GM23338 (cell line): ENCODE measurements at regions not wholly inside any gene's neighbourhood (a gene's known extent, or its start where the extent isn't known, plus 50 kb on each side); places are given as distances from the start of the nearest gene placed in this dataset.

ENCODE experiments used
- ATAC-seq: fragments of 200-7000 bp; cut with Tn5 transposase; 3 replicates; pipeline ENCODE4 v1.9.1; 2020
- DNase-seq: peaks from one replicate; pipeline ENCODE4 v3.0.0-alpha.2; 2015; ENCODE audit warnings: low spot score
- H2AFZ ChIP-seq: fragments of 200-600 bp; sonication (generic); 2 replicates; pipeline ENCODE4 v1.8.0; 2016; ENCODE audit warnings: antibody characterized with exemption, mild to moderate bottlenecking, moderate library complexity
- H3F3A ChIP-seq: fragments of 200-600 bp; sonication (generic); replicated peaks from 2 replicates; pipeline ENCODE4 v1.8.0; 2017; ENCODE audit warnings: antibody characterized with exemption, mixed run types, low read depth
- H3K27ac ChIP-seq: fragments of 200-600 bp; sonication (generic); 2 replicates; pipeline ENCODE4 v1.6.1; 2016; ENCODE audit warnings: low read depth
- H3K27me3 ChIP-seq: fragments of 200-600 bp; sonication (generic); 2 replicates; pipeline ENCODE4 v1.8.0; 2016; ENCODE audit warnings: mild to moderate bottlenecking, mixed run types, moderate library complexity; ENCODE audit not compliant: insufficient read depth
- H3K36me3 ChIP-seq: fragments of 200-600 bp; sonication (generic); 2 replicates; pipeline ENCODE4 v1.8.0; 2016; ENCODE audit warnings: mild to moderate bottlenecking; ENCODE audit not compliant: insufficient read depth
- H3K4me1 ChIP-seq: fragments of 200-600 bp; sonication (generic); 2 replicates; pipeline ENCODE4 v1.8.0; 2016; ENCODE audit warnings: mild to moderate bottlenecking, moderate library complexity; ENCODE audit not compliant: insufficient read depth
- H3K4me2 ChIP-seq: fragments of 200-600 bp; sonication (generic); 2 replicates; pipeline ENCODE4 v1.7.1; 2017; ENCODE audit warnings: mixed run types
- H3K4me3 ChIP-seq: fragments of 200-600 bp; sonication (generic); 2 replicates; pipeline ENCODE4 v1.6.1; 2016; ENCODE audit warnings: mixed run types
- H3K79me2 ChIP-seq: fragments of 200-600 bp; sonication (generic); replicated peaks from 2 replicates; pipeline ENCODE4 v1.8.0; 2017; ENCODE audit warnings: mild to moderate bottlenecking; ENCODE audit not compliant: insufficient read depth
- H3K9me2 ChIP-seq: fragments of 200-600 bp; sonication (generic); 2 replicates; pipeline ENCODE4 v1.8.0; 2017; ENCODE audit not compliant: insufficient read depth
- H4K20me1 ChIP-seq: fragments of 200-600 bp; sonication (generic); replicated peaks from 2 replicates; pipeline ENCODE4 v1.8.0; 2017; ENCODE audit warnings: mild to moderate bottlenecking; ENCODE audit not compliant: insufficient read depth
- H3K27ac Mint-ChIP-seq: 2 replicates; pipeline ENCODE4 v1.8.0; 2020; ENCODE audit warnings: inconsistent platforms, mild to moderate bottlenecking, moderate library complexity, mixed read lengths
- H3K27me3 Mint-ChIP-seq: 3 replicates; pipeline ENCODE4 v1.8.0; 2022; ENCODE audit warnings: low read depth, mild to moderate bottlenecking, moderate library complexity, mixed read lengths, inconsistent platforms; ENCODE audit not compliant: insufficient read depth, poor library complexity
- H3K36me3 Mint-ChIP-seq: 3 replicates; pipeline ENCODE4 v1.8.0; 2021; ENCODE audit warnings: low read depth, mild to moderate bottlenecking, inconsistent platforms, moderate library complexity, mixed read lengths
- H3K4me1 Mint-ChIP-seq: 3 replicates; pipeline ENCODE4 v1.8.0; 2020; ENCODE audit warnings: mild to moderate bottlenecking, inconsistent platforms, mixed read lengths
- H3K4me3 Mint-ChIP-seq: 3 replicates; pipeline ENCODE4 v1.8.0; 2021; ENCODE audit warnings: moderate library complexity, mild to moderate bottlenecking, inconsistent platforms, mixed read lengths
- H3K9me3 Mint-ChIP-seq: 3 replicates; pipeline ENCODE4 v1.8.0; 2020; ENCODE audit warnings: moderate library complexity, mild to moderate bottlenecking, inconsistent platforms, mixed read lengths
- CREB1 ChIP-seq: fragments of 250-450 bp; sonication (Bioruptor Pico); IDR thresholded peaks from 2 replicates; pipeline ENCODE4 v1.5.0; 2020; ENCODE audit warnings: low read depth, mild to moderate bottlenecking, moderate library complexity
- EZH2 ChIP-seq: fragments of 200-600 bp; sonication (generic); IDR thresholded peaks from one replicate; pipeline ENCODE4 v1.8.0; 2017; ENCODE audit warnings: antibody characterized with exemption, mild to moderate bottlenecking, low read depth; ENCODE audit not compliant: unreplicated experiment
- JUNB ChIP-seq: IDR thresholded peaks from one replicate; pipeline ENCODE4 v1.6.1; 2016; ENCODE audit warnings: antibody characterized with exemption; ENCODE audit not compliant: unreplicated experiment
- NANOG ChIP-seq: IDR thresholded peaks from 2 replicates; pipeline ENCODE4 v1.6.1; 2016; ENCODE audit warnings: antibody characterized with exemption, borderline replicate concordance
- POLR2AphosphoS5 ChIP-seq: IDR thresholded peaks from 2 replicates; pipeline ENCODE4 v1.6.1; 2016; ENCODE audit warnings: antibody characterized with exemption, low read depth
- STAT1 ChIP-seq: IDR thresholded peaks from one replicate; pipeline ENCODE4 v1.6.1; 2016; ENCODE audit warnings: antibody characterized with exemption; ENCODE audit not compliant: unreplicated experiment
- ZNF331 ChIP-seq: fragments of 250-450 bp; sonication (Bioruptor Pico); IDR thresholded peaks from 2 replicates; pipeline ENCODE4 v1.5.0; 2020; ENCODE audit warnings: low read depth, mild to moderate bottlenecking, moderate library complexity
- TF ChIP-seq, protein P1 (sequence below), 2 experiments: fragments of 200-600 bp in 1 of 2; sonication (generic) in 1 of 2; conservative IDR thresholded peaks; 2 replicates each; pipeline versions ENCODE4 v1.5.1 to v1.6.1; 2016 to 2017; ENCODE audit warnings: antibody characterized with exemption in 2 of 2, low read depth in 2 of 2, mild to moderate bottlenecking in 2 of 2, moderate library complexity in 1 of 2
- TF ChIP-seq, protein P2 (sequence below): IDR thresholded peaks from 2 replicates; pipeline ENCODE4 v1.6.1; 2016; ENCODE audit warnings: antibody characterized with exemption

DNA sequence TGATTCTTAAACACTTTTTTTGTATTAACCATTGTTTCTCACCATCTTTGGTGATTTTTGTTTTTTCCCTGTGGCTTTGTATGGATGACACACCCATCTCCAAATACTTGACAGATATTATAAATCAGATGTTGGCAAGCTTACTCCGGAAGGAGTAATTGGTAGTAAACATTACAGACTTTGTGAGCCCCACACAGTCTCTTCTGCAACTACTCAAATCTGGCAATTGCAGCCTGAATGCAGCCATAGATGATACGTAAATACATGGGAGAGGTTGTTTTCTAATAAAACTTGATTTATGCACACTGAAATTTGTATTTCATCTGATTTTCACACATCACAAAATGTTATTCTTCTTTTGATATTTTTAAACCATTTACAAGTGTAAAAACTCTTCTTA, 331.5 kb downstream of the ARPP21 start (continued):
- TF ChIP-seq, protein P1, sequence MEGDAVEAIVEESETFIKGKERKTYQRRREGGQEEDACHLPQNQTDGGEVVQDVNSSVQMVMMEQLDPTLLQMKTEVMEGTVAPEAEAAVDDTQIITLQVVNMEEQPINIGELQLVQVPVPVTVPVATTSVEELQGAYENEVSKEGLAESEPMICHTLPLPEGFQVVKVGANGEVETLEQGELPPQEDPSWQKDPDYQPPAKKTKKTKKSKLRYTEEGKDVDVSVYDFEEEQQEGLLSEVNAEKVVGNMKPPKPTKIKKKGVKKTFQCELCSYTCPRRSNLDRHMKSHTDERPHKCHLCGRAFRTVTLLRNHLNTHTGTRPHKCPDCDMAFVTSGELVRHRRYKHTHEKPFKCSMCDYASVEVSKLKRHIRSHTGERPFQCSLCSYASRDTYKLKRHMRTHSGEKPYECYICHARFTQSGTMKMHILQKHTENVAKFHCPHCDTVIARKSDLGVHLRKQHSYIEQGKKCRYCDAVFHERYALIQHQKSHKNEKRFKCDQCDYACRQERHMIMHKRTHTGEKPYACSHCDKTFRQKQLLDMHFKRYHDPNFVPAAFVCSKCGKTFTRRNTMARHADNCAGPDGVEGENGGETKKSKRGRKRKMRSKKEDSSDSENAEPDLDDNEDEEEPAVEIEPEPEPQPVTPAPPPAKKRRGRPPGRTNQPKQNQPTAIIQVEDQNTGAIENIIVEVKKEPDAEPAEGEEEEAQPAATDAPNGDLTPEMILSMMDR (conservative IDR thresholded peaks at IDR 0.05; ENCODE audit: low read depth in 2 of 2) = no peak
- TF ChIP-seq CREB1 (CRISPR knock-in tag) = no peak

DNA sequence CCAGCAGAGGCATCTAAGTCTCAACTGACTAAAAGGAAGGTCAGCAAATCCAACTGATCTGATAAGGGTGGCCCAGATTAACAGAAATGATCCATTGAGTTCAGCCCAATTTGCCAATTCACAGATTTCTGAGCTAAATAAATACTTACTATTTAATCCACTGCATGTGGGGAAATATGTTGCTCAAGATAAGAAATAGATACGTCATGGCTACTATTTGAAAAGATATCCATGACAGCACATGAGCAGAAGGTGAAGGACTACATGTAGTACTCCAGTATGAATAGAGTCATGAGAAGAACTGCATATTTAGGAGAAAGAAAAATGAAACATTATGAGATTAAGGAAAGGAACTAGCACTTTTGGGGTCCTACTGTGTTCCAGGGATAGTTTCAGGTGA, 332.4 kb downstream of the ARPP21 start:
- peaks cover 9% of the 10 kb centered on the region; the same call in 1 of the 3 replicates for H3K9me3 Mint-ChIP-seq
- H3K27me3 Mint-ChIP-seq = peaks cover 3% of the 10 kb centered on the region
- H3K4me1 Mint-ChIP-seq = peaks cover 5% of the 10 kb centered on the region; the same call in 2 of the 3 replicates
- no peaks in the 10 kb centered on the region for H3K79me2 ChIP-seq
- H3K27ac ChIP-seq = no peak overlapping the region
- no peak overlapping the region for H3K4me3 Mint-ChIP-seq
- H4K20me1 ChIP-seq = no peaks in the 10 kb centered on the region
- no peak overlapping the region for H3K27ac Mint-ChIP-seq
- H3K27me3 ChIP-seq = no peaks in the 10 kb centered on the region
- H2AFZ ChIP-seq = no peak overlapping the region
- H3K4me2 ChIP-seq = no peak overlapping the region
- H3K4me3 ChIP-seq = no peak overlapping the region
- DNase-seq = no peak
- H3K36me3 ChIP-seq = no peaks in the 10 kb centered on the region
- H3K36me3 Mint-ChIP-seq = peaks cover 3% of the 10 kb centered on the region; the same call in 2 of the 3 replicates
- TF ChIP-seq STAT1 (no peak), POLR2AphosphoS5 (no peak), EZH2 (no peak), CREB1 (CRISPR knock-in tag) (no peak), JUNB (no peak), NANOG (no peak), ZNF331 (no peak)
- TF ChIP-seq, protein P2, sequence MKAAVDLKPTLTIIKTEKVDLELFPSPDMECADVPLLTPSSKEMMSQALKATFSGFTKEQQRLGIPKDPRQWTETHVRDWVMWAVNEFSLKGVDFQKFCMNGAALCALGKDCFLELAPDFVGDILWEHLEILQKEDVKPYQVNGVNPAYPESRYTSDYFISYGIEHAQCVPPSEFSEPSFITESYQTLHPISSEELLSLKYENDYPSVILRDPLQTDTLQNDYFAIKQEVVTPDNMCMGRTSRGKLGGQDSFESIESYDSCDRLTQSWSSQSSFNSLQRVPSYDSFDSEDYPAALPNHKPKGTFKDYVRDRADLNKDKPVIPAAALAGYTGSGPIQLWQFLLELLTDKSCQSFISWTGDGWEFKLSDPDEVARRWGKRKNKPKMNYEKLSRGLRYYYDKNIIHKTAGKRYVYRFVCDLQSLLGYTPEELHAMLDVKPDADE = no peak
- TF ChIP-seq, protein P1 (conservative IDR thresholded peaks at IDR 0.05; ENCODE audit: low read depth in 2 of 2) = no peak
- H3K9me2 ChIP-seq = peaks cover 4% of the 10 kb centered on the region; the same call in 1 of the 2 replicates
- no peak for ATAC-seq
- no peaks in the 10 kb centered on the region for H3F3A ChIP-seq
- peaks cover 14% of the 10 kb centered on the region; the same call in 1 of the 2 replicates for H3K4me1 ChIP-seq
